Right forelimb (tissue), 1 donor: ENCODE measurements at regions not wholly inside any gene's neighbourhood (a gene's known extent, or its start where the extent isn't known, plus 50 kb on each side); places are given as distances from the start of the nearest gene placed in this dataset.

Experiments used
- DNase-seq: peaks from one replicate; pipeline ENCODE4 v3.0.0-alpha.2; 2018

DNA sequence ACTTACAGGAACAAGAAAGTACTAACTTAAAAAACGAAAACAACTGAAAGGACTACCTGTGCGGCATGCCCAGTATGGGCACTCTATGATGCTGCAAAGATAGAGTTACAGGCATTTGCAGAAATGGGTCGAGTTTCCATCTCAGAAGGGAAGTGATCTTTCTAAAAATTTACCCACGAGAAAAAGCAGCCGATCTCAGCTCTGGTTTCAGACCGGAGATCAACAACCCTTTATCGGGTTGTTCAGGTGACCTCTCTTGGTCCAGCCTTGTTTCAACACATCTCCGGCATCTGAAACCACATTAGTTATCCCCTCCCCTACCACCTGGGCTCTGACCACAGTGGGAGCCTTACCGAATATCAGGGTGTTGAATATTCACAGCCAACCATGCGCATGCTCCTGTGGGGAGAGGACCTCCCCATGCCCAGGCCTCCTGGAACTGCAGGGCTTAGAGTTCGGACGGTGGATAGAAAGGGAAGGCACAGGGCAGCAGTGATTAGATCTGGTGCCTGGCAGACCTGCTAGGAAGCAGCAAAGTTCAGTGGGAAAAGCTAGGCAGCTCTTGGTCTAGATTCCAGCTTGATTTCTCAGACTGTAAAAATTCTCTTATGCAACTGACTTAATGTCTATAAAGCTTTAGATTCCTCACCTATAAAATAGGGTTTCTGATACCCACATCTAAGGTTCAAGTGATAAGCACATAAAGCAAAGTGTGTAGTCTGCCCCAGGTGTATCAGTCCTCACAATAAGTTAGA, 906.0 kb downstream of the VRK1 start:
- no peak for DNase-seq

GRCh38 chr14:97704316-97704885, 907.2 kb downstream of the VRK1 start:
- no peak for DNase-seq

DNA sequence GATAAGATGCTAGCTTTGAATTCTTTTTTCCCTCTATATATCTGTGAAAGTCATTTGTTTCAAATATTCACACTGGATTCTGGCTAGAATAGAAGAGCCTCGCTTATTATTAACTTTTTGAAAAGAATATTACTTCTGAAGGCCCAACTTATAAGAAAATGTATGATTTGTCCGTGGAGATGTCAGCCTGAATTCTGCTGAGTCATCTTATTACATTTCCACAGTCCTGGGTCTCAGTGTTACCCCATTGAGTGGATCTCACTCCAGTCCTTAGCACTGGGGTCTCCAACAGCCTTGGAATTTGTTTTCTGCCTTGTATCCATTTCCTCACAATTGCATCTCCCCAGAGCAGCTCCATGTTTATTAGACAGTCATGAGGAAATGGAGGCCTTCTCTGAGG, 907.9 kb downstream of the VRK1 start:
- no peak for DNase-seq

DNA sequence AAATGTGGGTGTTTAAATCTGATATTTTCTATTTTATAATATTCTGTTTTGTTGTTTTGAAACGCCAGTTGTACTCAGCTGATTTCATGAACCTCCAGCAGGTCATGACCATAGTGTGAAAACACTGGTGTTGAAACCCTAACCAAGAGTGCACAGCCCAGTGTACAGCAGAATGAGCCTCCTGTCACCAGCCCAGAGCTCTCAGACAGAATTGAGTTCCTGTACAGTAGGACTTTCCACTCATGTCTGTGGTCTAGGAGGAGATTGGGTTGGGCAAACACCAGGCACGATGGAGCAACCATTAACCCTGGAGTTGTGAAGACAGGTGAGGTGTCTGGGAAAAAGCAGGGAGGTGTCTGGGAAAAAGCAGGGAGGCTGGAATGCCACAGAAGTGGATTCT, 908.8 kb downstream of the VRK1 start:
- DNase-seq = no peak

- no peak for DNase-seq
These were observed 909.6 kb downstream of the VRK1 start for GRCh38 chr14:97706819-97707218.

- DNase-seq = no peak
These were observed 910.4 kb downstream of the VRK1 start for GRCh38 chr14:97707603-97708002.

- no peak for DNase-seq
These were observed 912.4 kb downstream of the VRK1 start for GRCh38 chr14:97709552-97709951.

- DNase-seq = no peak
These were observed 913.5 kb downstream of the VRK1 start for GRCh38 chr14:97710726-97711125.

DNA sequence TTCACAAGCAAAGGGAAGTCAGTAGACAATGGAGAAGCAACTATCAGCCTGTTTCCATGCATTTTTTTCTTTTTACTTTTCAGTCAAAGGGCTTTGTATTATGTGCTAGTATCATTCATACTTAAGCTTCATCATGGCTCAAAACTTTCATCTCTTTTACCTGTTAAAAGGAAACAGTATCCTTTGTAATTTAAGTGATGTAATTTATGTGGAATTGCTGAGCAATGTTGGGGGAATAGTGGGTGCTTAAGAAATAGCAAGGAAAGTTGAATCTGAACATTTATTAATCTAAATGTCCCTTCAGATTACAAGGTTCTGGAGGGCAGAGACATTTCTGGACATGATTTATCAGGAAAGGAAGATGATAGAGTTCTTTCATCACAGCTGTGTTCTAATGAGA, 915.3 kb downstream of the VRK1 start:
- DNase-seq = no peak

GRCh38 chr14:97713023-97713422, 915.8 kb downstream of the VRK1 start:
- DNase-seq = no peak

GRCh38 chr14:97718886-97719442, 921.8 kb downstream of the VRK1 start:
- DNase-seq = no peak

DNA sequence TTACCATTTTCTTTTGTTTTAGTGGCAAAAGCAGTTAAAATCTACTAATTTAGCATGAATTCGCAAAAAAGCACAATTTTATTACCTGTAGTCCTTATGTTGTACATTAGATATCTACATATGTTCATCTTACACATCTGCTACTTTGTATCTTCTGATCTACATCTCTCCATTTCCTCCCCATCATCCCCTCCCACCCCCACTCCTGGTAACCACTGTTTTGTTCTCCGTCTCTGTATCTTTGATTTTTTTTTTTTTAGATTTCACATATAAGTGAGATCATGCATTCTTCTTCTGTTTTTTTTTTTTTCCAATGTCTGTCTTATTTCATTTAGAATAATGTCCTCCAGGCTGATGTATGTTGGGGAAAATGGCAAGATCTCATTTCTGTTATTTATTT, 922.7 kb downstream of the VRK1 start:
- no peak for DNase-seq

- DNase-seq = no peak
These were observed 926.2 kb downstream of the VRK1 start for GRCh38 chr14:97723351-97723750.

GRCh38 chr14:97723819-97724218, 926.6 kb downstream of the VRK1 start:
- no peak for DNase-seq

DNA sequence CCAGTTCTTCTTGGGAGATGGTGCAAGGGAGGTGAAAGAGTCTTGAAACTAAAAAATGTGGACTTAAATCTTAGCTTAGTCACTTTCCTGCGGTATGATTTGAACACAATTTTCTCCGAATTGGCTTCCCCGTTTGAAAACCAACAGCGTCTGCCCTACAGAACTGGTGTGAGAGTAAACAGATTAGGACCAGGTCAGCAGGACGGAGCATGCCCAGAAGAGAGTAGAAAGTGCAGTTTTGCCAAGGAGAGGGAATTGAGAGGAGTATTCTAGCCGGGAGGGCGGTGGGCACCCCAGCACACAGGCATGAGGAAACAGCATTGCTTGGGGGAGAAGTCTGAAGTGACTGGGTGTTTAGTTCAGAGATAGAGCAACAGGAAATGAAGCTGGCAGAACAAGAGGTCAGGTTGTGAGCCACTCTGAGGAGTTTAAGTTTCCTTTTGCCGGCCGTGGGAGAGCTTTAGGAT, 927.1 kb downstream of the VRK1 start:
- no peak for DNase-seq

GRCh38 chr14:97726676-97727075, 929.5 kb downstream of the VRK1 start:
- DNase-seq = no peak

DNA sequence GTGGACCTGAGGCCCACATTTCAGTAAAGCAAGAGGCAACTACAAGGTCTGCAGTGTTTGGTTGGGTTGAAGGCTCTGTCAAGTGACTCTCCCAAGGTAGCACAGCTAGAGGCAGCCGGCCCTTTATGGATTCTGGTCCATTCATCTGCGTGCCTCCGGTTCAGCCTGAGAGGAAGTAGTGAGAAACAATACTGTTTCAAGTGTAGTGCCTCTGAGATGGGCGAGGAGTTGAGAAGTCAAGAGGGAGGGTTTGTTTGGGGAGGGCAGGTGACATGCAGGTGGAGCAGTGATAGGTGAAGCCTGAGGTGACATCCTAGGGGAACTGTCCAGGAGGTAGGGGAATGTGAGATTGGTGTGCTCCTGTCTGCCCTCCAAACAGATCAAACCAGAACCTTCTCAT, 933.5 kb downstream of the VRK1 start:
- DNase-seq = no peak

- DNase-seq = no peak
These were observed 934.6 kb downstream of the VRK1 start for GRCh38 chr14:97731800-97732199.

DNA sequence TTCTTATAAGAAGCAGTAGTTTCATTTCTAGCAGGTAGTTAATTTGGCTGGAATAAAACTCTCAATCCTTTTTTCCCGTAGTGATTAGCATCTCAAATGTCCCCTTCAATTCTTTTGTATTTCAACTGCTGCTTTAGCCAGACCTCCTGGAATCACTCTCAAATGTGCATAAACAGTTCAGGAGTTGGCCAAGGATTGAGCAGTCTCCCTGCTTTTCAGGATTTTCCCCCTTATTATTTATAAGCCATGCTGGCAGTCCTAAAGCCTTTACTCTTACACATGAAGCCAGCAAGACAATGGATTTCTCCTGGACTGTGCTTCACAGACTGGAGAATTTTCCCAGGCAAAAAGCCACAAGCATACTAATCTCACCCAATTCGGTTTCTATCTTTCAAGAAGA, 950.1 kb downstream of the VRK1 start:
- DNase-seq = no peak

DNA sequence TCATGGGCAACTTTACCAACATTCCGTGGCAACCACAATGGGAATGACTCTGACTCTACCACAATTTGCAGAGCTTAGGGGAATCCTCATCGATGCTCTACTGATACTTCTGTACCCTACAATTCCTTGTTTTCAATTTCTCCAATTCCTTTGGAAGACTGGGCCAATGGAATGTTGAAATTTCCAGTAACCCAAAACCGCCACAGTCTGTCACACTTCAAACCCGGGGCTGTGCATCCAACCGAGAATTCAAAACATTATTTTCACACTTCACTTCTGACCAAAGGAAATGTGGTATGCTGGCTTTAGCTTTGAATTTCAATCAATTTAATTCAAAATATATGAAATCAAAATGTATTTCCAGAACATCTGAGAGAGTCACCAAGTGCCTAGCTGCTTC, 951.4 kb downstream of the VRK1 start:
- DNase-seq = no peak

GRCh38 chr14:97757491-97757890, 960.3 kb downstream of the VRK1 start:
- DNase-seq = no peak

- no peak for DNase-seq
These were observed 962.9 kb downstream of the VRK1 start for GRCh38 chr14:97760050-97760449.

- no peak for DNase-seq
These were observed 965.2 kb downstream of the VRK1 start for GRCh38 chr14:97762386-97762785.

GRCh38 chr14:97771340-97772045, 974.3 kb downstream of the VRK1 start:
- no peak for DNase-seq
